SK-N-SH (cell line): ENCODE measurements at regions not wholly inside any gene's neighbourhood (a gene's known extent, or its start where the extent isn't known, plus 50 kb on each side); places are given as distances from the start of the nearest gene placed in this dataset.

Experiments used
- CTCF ChIA-PET: fragments of 300-600, 350-600 bp; formaldehyde crosslinking; extraction: SDS; loops from one replicate; lab custom pipeline; 2021; lab: Yijun Ruan, JAX
- POLR2A ChIA-PET: fragments of 350-600 bp; sonication (Branson Sonifier 250); formaldehyde crosslinking; extraction: SDS; loops from one replicate; lab custom pipeline; 2020; ENCODE audit warnings: antibody characterized with exemption, inconsistent platforms; lab: Yijun Ruan, JAX
- DNase-seq: peaks from one replicate; pipeline ENCODE4 v3.0.0; 2012
- H2AFZ ChIP-seq: fragments of 200-600 bp; sonication (generic); 2 replicates; pipeline ENCODE4 v1.8.1; 2016; ENCODE audit warnings: antibody characterized with exemption, mild to moderate bottlenecking, low read depth
- H3F3A ChIP-seq: fragments of 200-600 bp; sonication (generic); replicated peaks from 2 replicates; pipeline ENCODE3; 2016; ENCODE audit warnings: antibody characterized with exemption, mild to moderate bottlenecking; ENCODE audit not compliant: insufficient read depth
- H3K27ac ChIP-seq, 2 experiments: fragments of 200-500 bp in 1 of 2; fragments of 200-600 bp in 1 of 2; sonication (Bioruptor generic) in 1 of 2; sonication (generic), shearing (Covaris generic) in 1 of 2; 2 replicates each; pipeline versions ENCODE4 v1.5.1 to v1.6.1; 2014 to 2016; ENCODE audit warnings: low read depth in 2 of 2, inconsistent platforms in 1 of 2, low read length in 1 of 2, mild to moderate bottlenecking in 1 of 2, mixed read lengths in 1 of 2
- H3K27me3 ChIP-seq: fragments of 200-600 bp; sonication (generic), shearing (Covaris generic); 2 replicates; pipeline ENCODE4 v1.6.1; 2016; ENCODE audit warnings: mixed run types; ENCODE audit not compliant: insufficient read depth
- H3K36me3 ChIP-seq, 2 experiments: fragments of 200-500 bp in 1 of 2; fragments of 200-600 bp in 1 of 2; sonication (Bioruptor generic) in 1 of 2; sonication (generic) in 1 of 2; replicated peaks in 1 of 2; 2 replicates each; pipeline versions ENCODE3 to v1.5.1; 2014 to 2016; ENCODE audit warnings: low read length in 1 of 2, mild to moderate bottlenecking in 1 of 2; ENCODE audit not compliant: insufficient read depth in 2 of 2, control insufficient read depth in 1 of 2
- H3K4me1 ChIP-seq, 2 experiments: fragments of 200-500 bp in 1 of 2; fragments of 200-600 bp in 1 of 2; sonication (Bioruptor generic) in 1 of 2; sonication (generic), shearing (Covaris generic) in 1 of 2; 2 replicates each; pipeline versions ENCODE4 v1.5.1 to v1.6.1; 2014 to 2016; ENCODE audit warnings: low read depth in 1 of 2, low read length in 1 of 2, mixed run types in 1 of 2; ENCODE audit not compliant: insufficient read depth in 2 of 2, control insufficient read depth in 1 of 2
- H3K4me2 ChIP-seq: fragments of 200-600 bp; sonication (generic), shearing (Covaris generic); 2 replicates; pipeline ENCODE4 v1.6.1; 2017; ENCODE audit warnings: mixed run types
- H3K4me3 ChIP-seq, 2 experiments: fragments of 200-500 bp in 1 of 2; fragments of 200-600 bp in 1 of 2; sonication (Bioruptor generic) in 1 of 2; sonication (generic), shearing (Covaris generic) in 1 of 2; 2 replicates each; pipeline versions ENCODE4 v1.5.1 to v1.8.1; 2014 to 2016; ENCODE audit warnings: low read depth in 2 of 2, inconsistent platforms in 1 of 2, low read length in 1 of 2, mild to moderate bottlenecking in 1 of 2, mixed read lengths in 1 of 2, moderate library complexity in 1 of 2
- H3K79me2 ChIP-seq: fragments of 200-600 bp; sonication (generic); 2 replicates; pipeline ENCODE4 v1.8.1; 2017; ENCODE audit warnings: mild to moderate bottlenecking; ENCODE audit not compliant: insufficient read depth
- H3K9ac ChIP-seq: fragments of 200-600 bp; sonication (generic); 2 replicates; pipeline ENCODE4 v1.6.1; 2017; ENCODE audit warnings: mixed run types
- H3K9me2 ChIP-seq: fragments of 200-600 bp; sonication (generic); 2 replicates; pipeline ENCODE4 v1.6.1; 2017; ENCODE audit warnings: mixed run types
- H3K9me3 ChIP-seq: fragments of 200-600 bp; sonication (generic); 2 replicates; pipeline ENCODE4 v1.6.1; 2017; ENCODE audit warnings: mixed run types, mild to moderate bottlenecking, moderate library complexity
- H4K20me1 ChIP-seq: fragments of 200-600 bp; sonication (generic); 2 replicates; pipeline ENCODE4 v1.6.1; 2017; ENCODE audit warnings: mild to moderate bottlenecking, mixed run types; ENCODE audit not compliant: insufficient read depth
- CTCF ChIP-seq: fragments of 200-600 bp; sonication (generic); IDR thresholded peaks from 2 replicates; pipeline ENCODE4 v1.6.1; 2017; ENCODE audit warnings: antibody characterized with exemption, mild to moderate bottlenecking, moderate library complexity
- ELF1 ChIP-seq: IDR thresholded peaks from 2 replicates; pipeline ENCODE4 v1.4.0; 2012
- EP300 ChIP-seq, 2 experiments: IDR thresholded peaks; 2 replicates each; pipeline versions ENCODE4 v1.4.0 to v1.6.1; 2012; ENCODE audit warnings: borderline replicate concordance in 1 of 2, low read depth in 1 of 2, low read length in 1 of 2
- JUND ChIP-seq: IDR thresholded peaks from 2 replicates; pipeline ENCODE4 v1.4.0; 2012
- MXI1 ChIP-seq: IDR thresholded peaks from 2 replicates; pipeline ENCODE4 v1.6.1; 2012; ENCODE audit warnings: mild to moderate bottlenecking, low read depth, low read length, improper control_type of control experiment
- NFIC ChIP-seq: IDR thresholded peaks from 2 replicates; pipeline ENCODE4 v1.4.0; 2012; ENCODE audit warnings: borderline replicate concordance
- RCOR1 ChIP-seq: fragments of 150-350 bp; IDR thresholded peaks from 2 replicates; pipeline ENCODE4 v1.6.1; 2017; ENCODE audit warnings: antibody characterized with exemption, low read length
- SIN3A ChIP-seq: IDR thresholded peaks from 2 replicates; pipeline ENCODE4 v1.6.1; 2012; ENCODE audit warnings: low read depth, mild to moderate bottlenecking, low read length, moderate library complexity, borderline replicate concordance
- USF1 ChIP-seq: IDR thresholded peaks from 2 replicates; pipeline ENCODE4 v1.4.0; 2012; ENCODE audit warnings: low read depth, borderline replicate concordance
- ZBTB33 ChIP-seq: IDR thresholded peaks from 2 replicates; pipeline ENCODE4 v1.4.0; 2012; ENCODE audit warnings: low read depth, borderline replicate concordance
- WGBS: methylation state at CpG from one replicate; pipeline ENCODE4 v1.1.6; 2017; ENCODE audit warnings: low lambda C conversion rate; 5-methylcytosine and 5-hydroxymethylcytosine counted together
- TF ChIP-seq, protein P1 (sequence below): IDR thresholded peaks from 2 replicates; pipeline ENCODE4 v1.6.1; 2012; ENCODE audit warnings: mild to moderate bottlenecking, low read depth, low read length, moderate library complexity

- peaks cover 0 to 6% of the 10 kb centered on the region in 2 experiments; a peak in 1 of 4 replicates for H3K4me1 ChIP-seq
- H3K9ac ChIP-seq, result no peak overlapping the region
- ChIA-PET CTCF (interaction anchor here (0.7 to 3.0 kb wide), 9 partner anchors 14 to 124 kb away, joined by 3 to 12 read pairs (median 4); no protein-coding TSS in a partner anchor), POLR2A (no interaction called here)
- 0% methylated on average over 3 of the region's 3 CpGs for WGBS
- no peaks in the 10 kb centered on the region for H3K36me3 ChIP-seq
- H3K4me3 ChIP-seq, result no peak overlapping the region
- no peak for TF ChIP-seq USF1
- TF ChIP-seq CTCF, result no peak
- no peak for TF ChIP-seq NFIC
- 0 out of 2 replicates have a peak, but pooled peaks have one; percentile 44 for TF ChIP-seq MXI1
- no peak for TF ChIP-seq JUND
- no peak for TF ChIP-seq SIN3A
- TF ChIP-seq ZBTB33, result no peak
- TF ChIP-seq EP300 (IDR thresholded peaks at IDR 0.05; ENCODE audit: borderline replicate concordance in 1 of 2, low read depth in 1 of 2, low read length in 1 of 2), result peak in 1 of 2 experiments; percentile 62; a peak in 1 of 4 replicates
- 0 out of 2 replicates have a peak, but pooled peaks have one; percentile 67 for TF ChIP-seq RCOR1
- TF ChIP-seq, protein P1, sequence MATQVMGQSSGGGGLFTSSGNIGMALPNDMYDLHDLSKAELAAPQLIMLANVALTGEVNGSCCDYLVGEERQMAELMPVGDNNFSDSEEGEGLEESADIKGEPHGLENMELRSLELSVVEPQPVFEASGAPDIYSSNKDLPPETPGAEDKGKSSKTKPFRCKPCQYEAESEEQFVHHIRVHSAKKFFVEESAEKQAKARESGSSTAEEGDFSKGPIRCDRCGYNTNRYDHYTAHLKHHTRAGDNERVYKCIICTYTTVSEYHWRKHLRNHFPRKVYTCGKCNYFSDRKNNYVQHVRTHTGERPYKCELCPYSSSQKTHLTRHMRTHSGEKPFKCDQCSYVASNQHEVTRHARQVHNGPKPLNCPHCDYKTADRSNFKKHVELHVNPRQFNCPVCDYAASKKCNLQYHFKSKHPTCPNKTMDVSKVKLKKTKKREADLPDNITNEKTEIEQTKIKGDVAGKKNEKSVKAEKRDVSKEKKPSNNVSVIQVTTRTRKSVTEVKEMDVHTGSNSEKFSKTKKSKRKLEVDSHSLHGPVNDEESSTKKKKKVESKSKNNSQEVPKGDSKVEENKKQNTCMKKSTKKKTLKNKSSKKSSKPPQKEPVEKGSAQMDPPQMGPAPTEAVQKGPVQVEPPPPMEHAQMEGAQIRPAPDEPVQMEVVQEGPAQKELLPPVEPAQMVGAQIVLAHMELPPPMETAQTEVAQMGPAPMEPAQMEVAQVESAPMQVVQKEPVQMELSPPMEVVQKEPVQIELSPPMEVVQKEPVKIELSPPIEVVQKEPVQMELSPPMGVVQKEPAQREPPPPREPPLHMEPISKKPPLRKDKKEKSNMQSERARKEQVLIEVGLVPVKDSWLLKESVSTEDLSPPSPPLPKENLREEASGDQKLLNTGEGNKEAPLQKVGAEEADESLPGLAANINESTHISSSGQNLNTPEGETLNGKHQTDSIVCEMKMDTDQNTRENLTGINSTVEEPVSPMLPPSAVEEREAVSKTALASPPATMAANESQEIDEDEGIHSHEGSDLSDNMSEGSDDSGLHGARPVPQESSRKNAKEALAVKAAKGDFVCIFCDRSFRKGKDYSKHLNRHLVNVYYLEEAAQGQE, result no peak
- no peak for TF ChIP-seq ELF1
- no peak for DNase-seq
- H2AFZ ChIP-seq, result no peak overlapping the region
- H3K4me2 ChIP-seq, result no peak overlapping the region
- no peak overlapping the region for H3K27ac ChIP-seq
- H4K20me1 ChIP-seq, result no peaks in the 10 kb centered on the region
- H3F3A ChIP-seq, result no peaks in the 10 kb centered on the region
- H3K9me2 ChIP-seq, result no peaks in the 10 kb centered on the region
- H3K79me2 ChIP-seq, result no peaks in the 10 kb centered on the region
- H3K9me3 ChIP-seq, result no peaks in the 10 kb centered on the region
- no peaks in the 10 kb centered on the region; the same call in 1 of the 2 replicates for H3K27me3 ChIP-seq
Observed at GRCh38 chr1:38152351-38153065, 105.9 kb upstream of the POU3F1 start.
